MCF 10A (cell line): ENCODE measurements at regions not wholly inside any gene's neighbourhood (a gene's known extent, or its start where the extent isn't known, plus 50 kb on each side); places are given as distances from the start of the nearest gene placed in this dataset.
A peak's percentile ranks its signal among the peaks of the same experiment; 100 is the strongest.

Source experiments
- BruUV-seq: library from RNA; stranded (reverse); fragments of 400-500 nt; replicated peaks from 2 replicates; lab custom pipeline; 2021; lab: Mats Ljungman, UMichigan
- CTCF ChIA-PET: fragments of 300-600 bp; sonication (Branson Sonifier 250); formaldehyde crosslinking; extraction: SDS; loops from one replicate; lab custom pipeline; 2021; ENCODE audit warnings: antibody characterized with exemption, inconsistent platforms; lab: Yijun Ruan, JAX
- POLR2A ChIA-PET: fragments of 300-600, 350-650 bp; sonication (Branson Sonifier 250); formaldehyde crosslinking; extraction: SDS; loops from one replicate; lab custom pipeline; 2020; ENCODE audit warnings: antibody characterized with exemption, inconsistent platforms; lab: Yijun Ruan, JAX
- DNase-seq: peaks from one replicate; pipeline ENCODE4 v3.0.0-alpha.2; 2018; ENCODE audit not compliant: unreplicated experiment
- H3K27ac Mint-ChIP-seq: one replicate; pipeline ENCODE4 v1.8.0; 2022; ENCODE audit warnings: mild to moderate bottlenecking, low read depth, mixed read lengths; ENCODE audit not compliant: unreplicated experiment
- H3K27me3 Mint-ChIP-seq: one replicate; pipeline ENCODE4 v1.8.0; 2022; ENCODE audit warnings: mixed read lengths; ENCODE audit not compliant: insufficient read depth, unreplicated experiment
- H3K36me3 Mint-ChIP-seq: one replicate; pipeline ENCODE4 v1.8.0; 2022; ENCODE audit warnings: mild to moderate bottlenecking, moderate library complexity, mixed read lengths; ENCODE audit not compliant: insufficient read depth, unreplicated experiment
- H3K4me1 Mint-ChIP-seq: one replicate; pipeline ENCODE4 v1.8.0; 2022; ENCODE audit warnings: mixed read lengths; ENCODE audit not compliant: insufficient read depth, unreplicated experiment
- H3K4me3 Mint-ChIP-seq: one replicate; pipeline ENCODE4 v1.8.0; 2022; ENCODE audit warnings: mild to moderate bottlenecking, moderate library complexity, mixed read lengths; ENCODE audit not compliant: unreplicated experiment
- H3K9me3 Mint-ChIP-seq: one replicate; pipeline ENCODE4 v1.8.0; 2022; ENCODE audit warnings: mixed read lengths; ENCODE audit not compliant: unreplicated experiment
- intact Hi-C: fragments of 100-400 bp; cut with micrococcal nuclease; formaldehyde crosslinking; loops from 2 replicates; pipeline ENCODE4 v1.14.1; 2022
- TF ChIP-seq, protein P1 (sequence below): fragments of 200-600 bp; IDR thresholded peaks from one replicate; pipeline ENCODE4 v1.8.0; 2022; ENCODE audit warnings: antibody characterized with exemption, mild to moderate bottlenecking; ENCODE audit not compliant: unreplicated experiment

DNA sequence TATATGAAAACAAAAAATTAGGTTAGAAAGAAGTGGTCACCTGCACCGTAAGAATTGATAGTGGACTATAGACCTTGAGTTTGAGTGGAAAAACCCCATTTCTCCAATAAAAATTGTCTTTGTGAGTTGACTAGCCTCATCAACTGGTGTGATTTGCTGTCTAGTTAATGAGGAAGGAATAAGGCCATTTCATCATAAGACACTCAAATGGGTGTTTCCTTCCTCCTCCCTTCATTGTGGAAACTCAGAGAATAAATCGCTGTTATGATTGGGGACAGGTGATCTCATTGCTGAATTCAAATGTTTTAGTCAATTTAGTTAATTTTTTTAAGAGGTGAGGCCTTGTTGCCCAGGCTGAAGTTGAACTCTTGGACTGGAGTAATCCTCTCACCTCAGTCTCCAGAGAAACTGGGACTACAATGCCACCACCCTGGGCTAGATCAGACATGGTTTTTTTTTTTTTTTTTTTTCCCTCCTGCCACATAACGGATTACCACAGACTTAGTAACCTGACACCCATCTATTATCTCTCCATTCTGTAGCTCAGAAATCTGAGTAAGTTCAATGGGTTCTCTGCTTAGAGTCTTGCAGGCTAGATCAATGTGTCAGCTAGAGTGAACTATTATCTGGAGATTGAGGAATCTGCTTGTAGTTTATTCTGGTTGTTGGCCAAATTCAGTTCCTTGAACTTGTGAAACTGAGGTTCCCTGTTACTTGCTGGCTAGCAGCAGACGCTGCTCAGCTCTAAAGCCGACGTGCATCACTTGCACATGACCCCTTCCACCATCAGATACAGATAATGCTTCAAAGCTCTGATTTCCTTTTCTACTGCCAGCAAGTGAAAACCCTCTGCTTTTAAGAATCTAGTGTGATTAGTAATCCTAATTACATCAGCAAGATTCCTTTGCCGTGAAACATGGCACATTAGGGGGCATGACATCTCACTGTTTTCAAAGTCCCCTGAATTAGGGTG, 663.8 kb upstream of the CDH9 start:
- peak; percentile 46 for DNase-seq
- Mint-ChIP-seq H3K4me1 (peaks cover 8% of the 10 kb centered on the region), H3K36me3 (no peaks in the 10 kb centered on the region), H3K27me3 (no peaks in the 10 kb centered on the region), H3K9me3 (no peaks in the 10 kb centered on the region), H3K27ac (no peak overlapping the region), H3K4me3 (no peak overlapping the region)
- intact Hi-C loops, result no loop called here
- no TSS peak for BruUV-seq
- ChIA-PET POLR2A (no interaction called here), CTCF (no interaction called here)
- TF ChIP-seq, protein P1, sequence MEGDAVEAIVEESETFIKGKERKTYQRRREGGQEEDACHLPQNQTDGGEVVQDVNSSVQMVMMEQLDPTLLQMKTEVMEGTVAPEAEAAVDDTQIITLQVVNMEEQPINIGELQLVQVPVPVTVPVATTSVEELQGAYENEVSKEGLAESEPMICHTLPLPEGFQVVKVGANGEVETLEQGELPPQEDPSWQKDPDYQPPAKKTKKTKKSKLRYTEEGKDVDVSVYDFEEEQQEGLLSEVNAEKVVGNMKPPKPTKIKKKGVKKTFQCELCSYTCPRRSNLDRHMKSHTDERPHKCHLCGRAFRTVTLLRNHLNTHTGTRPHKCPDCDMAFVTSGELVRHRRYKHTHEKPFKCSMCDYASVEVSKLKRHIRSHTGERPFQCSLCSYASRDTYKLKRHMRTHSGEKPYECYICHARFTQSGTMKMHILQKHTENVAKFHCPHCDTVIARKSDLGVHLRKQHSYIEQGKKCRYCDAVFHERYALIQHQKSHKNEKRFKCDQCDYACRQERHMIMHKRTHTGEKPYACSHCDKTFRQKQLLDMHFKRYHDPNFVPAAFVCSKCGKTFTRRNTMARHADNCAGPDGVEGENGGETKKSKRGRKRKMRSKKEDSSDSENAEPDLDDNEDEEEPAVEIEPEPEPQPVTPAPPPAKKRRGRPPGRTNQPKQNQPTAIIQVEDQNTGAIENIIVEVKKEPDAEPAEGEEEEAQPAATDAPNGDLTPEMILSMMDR, result no peak

DNA sequence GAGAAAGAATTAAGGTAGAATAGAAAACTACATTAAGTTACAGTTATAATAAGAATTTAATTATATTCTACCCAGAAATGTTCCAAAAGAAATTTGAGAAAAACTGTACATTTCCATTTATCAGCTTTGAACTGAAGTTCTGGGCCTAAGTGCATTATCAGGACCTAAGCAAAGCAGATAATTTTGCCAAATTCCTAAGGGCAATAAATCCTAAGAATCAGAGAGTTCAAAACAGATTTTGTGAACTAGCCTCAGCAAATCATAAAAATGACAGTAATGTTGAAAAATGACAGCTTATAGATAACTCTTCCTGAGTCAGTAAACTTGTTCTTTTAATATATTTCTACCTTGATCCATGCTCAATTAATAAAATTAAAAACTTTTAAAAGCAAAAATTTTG, 662.1 kb upstream of the CDH9 start:
- CTCF ChIA-PET, result no interaction called here
- Mint-ChIP-seq H3K27ac (no peak overlapping the region), H3K27me3 (no peaks in the 10 kb centered on the region), H3K9me3 (no peaks in the 10 kb centered on the region), H3K4me1 (peaks cover 8% of the 10 kb centered on the region), H3K4me3 (no peak overlapping the region), H3K36me3 (no peaks in the 10 kb centered on the region)
- intact Hi-C loops, result no loop called here
- POLR2A ChIA-PET, result no interaction called here
- no TSS peak for BruUV-seq
- no peak for DNase-seq
- TF ChIP-seq, protein P1, result no peak

DNA sequence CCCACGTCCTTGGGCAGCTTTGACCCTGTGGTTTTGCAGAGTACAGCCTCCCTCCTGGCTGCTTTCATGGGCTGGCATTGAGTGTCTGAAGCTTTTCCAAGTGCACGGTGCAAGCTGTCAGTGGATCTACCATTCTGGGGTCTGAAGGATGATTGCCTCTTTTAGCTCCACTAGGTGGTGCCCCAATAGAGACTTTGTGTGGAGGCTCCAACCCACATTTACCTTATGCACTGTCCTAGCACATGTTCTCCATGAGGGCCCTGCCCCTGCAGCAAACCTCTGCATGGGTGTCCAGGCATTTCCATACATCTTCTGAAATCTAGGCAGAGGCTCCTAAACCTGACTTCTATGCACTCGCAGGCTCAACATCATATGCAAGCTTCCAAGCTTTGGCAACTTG, 644.2 kb upstream of the CDH9 start:
- TF ChIP-seq, protein P1, result no peak
- POLR2A ChIA-PET, result no interaction called here
- Mint-ChIP-seq H3K27ac (no peak overlapping the region), H3K4me3 (no peak overlapping the region), H3K36me3 (no peaks in the 10 kb centered on the region), H3K4me1 (no peaks in the 10 kb centered on the region), H3K27me3 (no peaks in the 10 kb centered on the region), H3K9me3 (peaks cover 5% of the 10 kb centered on the region)
- CTCF ChIA-PET, result interaction anchor here (1.2 kb wide), 1 partner anchor 21 kb away, joined by 3 read pairs; no protein-coding TSS in a partner anchor
- BruUV-seq, result no TSS peak
- intact Hi-C loops, result no loop called here
- DNase-seq, result peak; percentile 17

DNA sequence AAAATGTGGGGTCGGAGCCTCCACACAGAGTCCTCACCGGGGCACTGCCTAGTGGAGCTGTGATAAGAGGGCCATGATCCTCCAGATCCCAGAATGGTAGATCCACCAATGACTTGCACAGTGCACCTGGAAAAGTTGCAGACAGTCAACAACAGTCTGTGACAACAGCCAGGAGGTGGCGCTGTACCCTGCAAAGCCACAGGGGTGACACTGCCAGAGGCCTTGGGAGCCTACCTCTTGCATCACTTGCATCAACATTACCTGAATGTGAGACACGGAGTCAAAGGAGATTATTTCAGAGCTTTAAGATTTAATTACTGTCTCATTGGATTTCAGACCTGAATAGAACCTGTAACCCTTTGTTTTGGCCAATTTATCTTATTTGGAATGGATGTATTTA, 614.1 kb upstream of the CDH9 start:
- no TSS peak for BruUV-seq
- peaks cover 6% of the 10 kb centered on the region for H3K9me3 Mint-ChIP-seq
- no peaks in the 10 kb centered on the region for H3K4me1 Mint-ChIP-seq
- no peaks in the 10 kb centered on the region for H3K36me3 Mint-ChIP-seq
- CTCF ChIA-PET, result interaction anchor here (0.6 kb wide), 1 partner anchor 78 kb away, joined by 4 read pairs; no protein-coding TSS in a partner anchor
- no peak overlapping the region for H3K27ac Mint-ChIP-seq
- TF ChIP-seq, protein P1, result peak; percentile 10
- peak; percentile 4 for DNase-seq
- no peaks in the 10 kb centered on the region for H3K27me3 Mint-ChIP-seq
- POLR2A ChIA-PET, result no interaction called here
- H3K4me3 Mint-ChIP-seq, result no peak overlapping the region
- intact Hi-C loops, result no loop called here
